ENCODE measurements at regions not wholly inside any gene's neighbourhood (a gene's known extent, or its start where the extent isn't known, plus 50 kb on each side); places are given as distances from the start of the nearest gene placed in this dataset.

GRCh38 chr1:60169206-60169605 is 95.6 kb upstream of the C1orf87 start:
- Histone ChIP-seq H3K79me2 (ENCODE audit: control insufficient read depth, insufficient read depth, low read length) (no peaks in the 10 kb centered on the region), H3K27ac (ENCODE audit: control insufficient read depth, insufficient read depth, low read length) (no peak overlapping the region), H3K27me3 (ENCODE audit: control insufficient read depth, extremely low read depth, insufficient read depth, low read length) (no peaks in the 10 kb centered on the region), H3K9me1 (ENCODE audit: control insufficient read depth, extremely low read depth, insufficient read depth, low read length) (no peaks in the 10 kb centered on the region), H3K4me1 (ENCODE audit: control insufficient read depth, extremely low read depth, insufficient read depth, low read length) (peaks cover 7% of the 10 kb centered on the region), H3K9ac (ENCODE audit: control insufficient read depth, extremely low read depth, insufficient read depth, low read length) (no peak overlapping the region), H4K20me1 (ENCODE audit: control insufficient read depth, extremely low read depth, insufficient read depth, low read length) (no peaks in the 10 kb centered on the region), H3K9me3 (ENCODE audit: control insufficient read depth, low read depth, low read length) (no peaks in the 10 kb centered on the region), H3K36me3 (ENCODE audit: control insufficient read depth in 2 of 2, extremely low read depth in 1 of 2, insufficient read depth in 2 of 2, low read length in 2 of 2) (no peaks in the 10 kb centered on the region), H3K4me3 (ENCODE audit: control insufficient read depth in 2 of 3, extremely low read depth in 1 of 3, insufficient read depth in 2 of 3, low read depth in 1 of 3, low read length in 3 of 3) (no peak overlapping the region), H2AFZ (ENCODE audit: control insufficient read depth, low read length) (no peak overlapping the region), H3K4me2 (ENCODE audit: control insufficient read depth, extremely low read depth, insufficient read depth, low read depth, low read length) (no peak overlapping the region)
- DNase-seq (ENCODE audit: low read depth, low spot score) (no peak), FAIRE-seq (no peak)
- TF ChIP-seq EZH2 (IDR thresholded peaks at IDR 0.05; ENCODE audit: low read length) (no peak), CTCF (optimal IDR thresholded peaks at IDR 0.05 in 1 of 3, IDR thresholded peaks at IDR 0.05 in 1 of 3, conservative IDR thresholded peaks at IDR 0.05 in 1 of 3; ENCODE audit: extremely low read depth in 1 of 3, insufficient read depth in 2 of 3, low read length in 3 of 3) (no peak)
- dilution Hi-C loops (cut with MboI; ENCODE audit: extremely low pct_ligation_motif_present, low sequenced_read_pairs): no loop called here

- no peak for FAIRE-seq
- no peaks in the 10 kb centered on the region for H4K20me1 ChIP-seq (ENCODE audit: control insufficient read depth, extremely low read depth, insufficient read depth, low read length)
Measured at GRCh38 chr1:60162936-60163335, 89.4 kb upstream of the C1orf87 start.

More at GRCh38 chr1:60162936-60163335, 89.4 kb upstream of the C1orf87 start:
- no peaks in the 10 kb centered on the region for H3K27me3 ChIP-seq (ENCODE audit: control insufficient read depth, extremely low read depth, insufficient read depth, low read length)
- H3K79me2 ChIP-seq (ENCODE audit: control insufficient read depth, insufficient read depth, low read length): no peaks in the 10 kb centered on the region
- H3K4me1 ChIP-seq (ENCODE audit: control insufficient read depth, extremely low read depth, insufficient read depth, low read length): no peaks in the 10 kb centered on the region
- H3K27ac ChIP-seq (ENCODE audit: control insufficient read depth, insufficient read depth, low read length): no peak overlapping the region
- no peaks in the 10 kb centered on the region for H3K9me3 ChIP-seq (ENCODE audit: control insufficient read depth, low read depth, low read length)
- no peaks in the 10 kb centered on the region for H3K9me1 ChIP-seq (ENCODE audit: control insufficient read depth, extremely low read depth, insufficient read depth, low read length)
- no peak for DNase-seq (ENCODE audit: low read depth, low spot score)
- H3K4me2 ChIP-seq (ENCODE audit: control insufficient read depth, extremely low read depth, insufficient read depth, low read depth, low read length): no peak overlapping the region
- no peak overlapping the region for H3K9ac ChIP-seq (ENCODE audit: control insufficient read depth, extremely low read depth, insufficient read depth, low read length)
- dilution Hi-C loops (cut with MboI; ENCODE audit: extremely low pct_ligation_motif_present, low sequenced_read_pairs): no loop called here
- no peaks in the 10 kb centered on the region for H3K36me3 ChIP-seq (ENCODE audit: control insufficient read depth in 2 of 2, extremely low read depth in 1 of 2, insufficient read depth in 2 of 2, low read length in 2 of 2)
- no peak overlapping the region for H2AFZ ChIP-seq (ENCODE audit: control insufficient read depth, low read length)
- no peak overlapping the region for H3K4me3 ChIP-seq (ENCODE audit: control insufficient read depth in 2 of 3, extremely low read depth in 1 of 3, insufficient read depth in 2 of 3, low read depth in 1 of 3, low read length in 3 of 3)
- TF ChIP-seq CTCF (optimal IDR thresholded peaks at IDR 0.05 in 1 of 3, IDR thresholded peaks at IDR 0.05 in 1 of 3, conservative IDR thresholded peaks at IDR 0.05 in 1 of 3; ENCODE audit: extremely low read depth in 1 of 3, insufficient read depth in 2 of 3, low read length in 3 of 3) (no peak), EZH2 (IDR thresholded peaks at IDR 0.05; ENCODE audit: low read length) (no peak)

Data from keratinocyte (primary cell).